OCI-LY7 (cell line): ENCODE measurements at regions not wholly inside any gene's neighbourhood (a gene's known extent, or its start where the extent isn't known, plus 50 kb on each side); places are given as distances from the start of the nearest gene placed in this dataset.

Source experiments
- EZH2phosphoT487 ChIP-seq: fragments of 200-600 bp; sonication (generic); IDR thresholded peaks from 2 replicates; pipeline ENCODE4 v1.6.1; 2018; ENCODE audit warnings: low read depth, borderline replicate concordance, mild to moderate bottlenecking, mixed run types, antibody characterized with exemption, low read length, moderate library complexity, mixed read lengths
- TF ChIP-seq, protein P1 (sequence below): fragments of 200-600 bp; sonication (generic); conservative IDR thresholded peaks from 2 replicates; pipeline ENCODE4 v1.5.1; 2014; ENCODE audit warnings: mild to moderate bottlenecking, antibody characterized with exemption, low read length, moderate library complexity, mixed read lengths

DNA sequence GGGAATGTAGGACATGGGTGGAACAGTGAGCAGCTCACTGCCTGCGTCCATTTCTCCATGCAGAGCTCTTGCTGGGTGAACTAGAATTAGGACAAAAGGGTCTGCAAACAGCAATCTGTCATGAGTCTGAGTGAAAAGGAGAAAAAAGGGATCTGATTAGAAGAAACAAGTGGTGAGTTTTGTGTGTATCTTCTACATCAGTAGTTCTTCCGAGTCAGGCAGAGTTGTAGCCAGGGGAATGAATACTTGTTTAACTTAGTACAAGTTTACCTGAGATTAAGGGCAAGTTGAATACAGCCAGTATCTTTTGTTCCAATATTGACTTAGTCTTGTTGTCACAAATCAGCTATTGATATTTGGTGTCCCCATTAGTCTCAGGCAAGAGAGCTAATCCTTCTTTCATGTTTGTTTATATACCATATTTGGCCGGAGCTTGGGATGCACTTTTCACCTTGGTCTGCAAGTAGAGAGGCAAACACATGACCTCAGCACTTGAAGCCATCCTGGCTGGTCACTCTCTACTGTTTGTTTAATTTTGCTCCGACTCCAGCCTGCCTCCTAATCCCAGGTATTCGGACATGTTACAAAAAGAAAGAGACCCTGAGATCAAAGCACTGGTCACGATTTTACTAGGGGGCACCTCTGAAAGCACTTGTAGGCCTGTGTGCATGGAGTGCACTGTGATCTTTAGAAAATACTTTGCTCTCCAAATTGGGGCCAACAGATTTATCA lies 211.0 kb upstream of the NT5C1B start:
- TF ChIP-seq, protein P1, sequence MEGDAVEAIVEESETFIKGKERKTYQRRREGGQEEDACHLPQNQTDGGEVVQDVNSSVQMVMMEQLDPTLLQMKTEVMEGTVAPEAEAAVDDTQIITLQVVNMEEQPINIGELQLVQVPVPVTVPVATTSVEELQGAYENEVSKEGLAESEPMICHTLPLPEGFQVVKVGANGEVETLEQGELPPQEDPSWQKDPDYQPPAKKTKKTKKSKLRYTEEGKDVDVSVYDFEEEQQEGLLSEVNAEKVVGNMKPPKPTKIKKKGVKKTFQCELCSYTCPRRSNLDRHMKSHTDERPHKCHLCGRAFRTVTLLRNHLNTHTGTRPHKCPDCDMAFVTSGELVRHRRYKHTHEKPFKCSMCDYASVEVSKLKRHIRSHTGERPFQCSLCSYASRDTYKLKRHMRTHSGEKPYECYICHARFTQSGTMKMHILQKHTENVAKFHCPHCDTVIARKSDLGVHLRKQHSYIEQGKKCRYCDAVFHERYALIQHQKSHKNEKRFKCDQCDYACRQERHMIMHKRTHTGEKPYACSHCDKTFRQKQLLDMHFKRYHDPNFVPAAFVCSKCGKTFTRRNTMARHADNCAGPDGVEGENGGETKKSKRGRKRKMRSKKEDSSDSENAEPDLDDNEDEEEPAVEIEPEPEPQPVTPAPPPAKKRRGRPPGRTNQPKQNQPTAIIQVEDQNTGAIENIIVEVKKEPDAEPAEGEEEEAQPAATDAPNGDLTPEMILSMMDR: no peak
- no peak for TF ChIP-seq EZH2phosphoT487
